HG03039 (cell line): ENCODE measurements at regions not wholly inside any gene's neighbourhood (a gene's known extent, or its start where the extent isn't known, plus 50 kb on each side); places are given as distances from the start of the nearest gene placed in this dataset.

Experiments used
- ATAC-seq: cut with Tn5 transposase; IDR thresholded peaks from one replicate; pipeline ENCODE4 v1.9.1; 2021; ENCODE audit warnings: mild to moderate bottlenecking, moderate library complexity; ENCODE audit not compliant: unreplicated experiment

DNA sequence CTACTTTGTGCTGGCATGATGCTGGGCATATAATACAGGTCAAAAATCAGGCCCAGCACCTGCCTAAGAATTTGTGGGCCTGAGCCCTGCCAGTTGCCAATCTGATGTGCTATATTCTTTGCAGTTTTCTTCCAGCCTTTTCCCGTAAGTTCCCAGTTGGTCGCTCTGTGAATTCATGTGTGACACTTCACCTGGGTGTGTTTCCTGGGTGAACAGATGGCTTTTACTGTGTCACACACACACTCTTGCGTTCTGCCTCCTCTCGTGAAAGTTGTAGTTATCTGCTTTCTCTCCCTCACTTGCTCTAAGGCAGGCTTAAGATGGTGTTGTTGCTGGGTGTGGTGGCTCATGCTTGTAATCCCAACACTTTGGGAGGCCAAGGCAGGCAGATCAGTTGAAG, 153.5 kb upstream of the DMRT1 start:
- no peak for ATAC-seq

DNA sequence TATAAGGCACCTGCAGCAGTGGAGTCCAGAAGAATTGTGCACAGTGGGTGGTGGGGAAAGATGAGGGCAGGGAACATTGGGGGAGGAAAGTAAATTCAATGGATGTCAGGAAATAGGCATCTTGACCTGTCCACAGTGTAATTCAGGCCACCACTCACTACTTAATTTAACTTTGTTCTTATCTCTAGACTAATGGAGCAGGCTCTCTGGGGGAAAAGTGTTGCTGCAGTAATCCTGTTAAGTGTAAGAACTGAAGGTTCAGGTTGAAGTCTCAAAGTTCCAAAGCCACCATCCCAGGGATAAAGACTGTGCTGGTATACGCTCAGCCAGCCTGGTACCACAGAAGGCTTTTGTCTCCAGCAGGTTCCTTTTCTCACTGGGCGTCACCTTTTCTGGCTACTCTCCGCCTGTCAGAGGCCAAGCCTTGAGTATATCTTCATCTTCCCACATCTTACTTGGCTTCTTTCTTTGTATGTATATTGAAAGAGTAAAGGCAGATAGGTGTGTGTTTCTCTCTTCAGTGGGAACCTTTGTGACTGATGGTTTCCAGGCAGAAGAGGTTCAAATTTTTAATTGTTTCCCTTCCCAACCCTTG, 150.9 kb upstream of the DMRT1 start:
- ATAC-seq: no peak

DNA sequence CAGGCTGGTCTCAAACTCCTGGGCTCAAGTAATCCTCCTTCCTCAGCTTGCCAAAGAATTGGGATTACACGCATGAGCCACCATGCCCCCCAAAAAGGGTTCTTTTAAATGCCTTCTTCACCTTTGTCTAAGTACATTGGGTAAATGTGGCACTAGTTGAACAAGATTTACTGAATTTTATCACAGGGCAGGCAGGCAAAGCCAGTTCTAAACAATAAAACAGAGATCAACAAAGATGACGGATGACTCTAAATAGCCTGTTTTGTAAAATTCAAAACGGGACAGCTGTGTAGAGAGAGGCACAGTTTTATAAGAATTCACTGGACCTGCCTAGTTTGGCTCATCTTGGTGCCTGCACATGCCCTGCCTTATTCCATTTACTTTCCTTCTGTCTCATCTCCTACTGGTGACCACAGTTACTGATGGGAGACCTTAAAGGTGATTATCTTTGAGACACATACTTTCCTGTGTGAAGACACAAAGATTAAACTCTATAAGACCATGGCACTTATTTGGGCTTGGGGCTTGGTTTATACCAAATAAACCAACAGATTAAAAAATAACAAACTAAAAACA, 149.6 kb upstream of the DMRT1 start:
- no peak for ATAC-seq

DNA sequence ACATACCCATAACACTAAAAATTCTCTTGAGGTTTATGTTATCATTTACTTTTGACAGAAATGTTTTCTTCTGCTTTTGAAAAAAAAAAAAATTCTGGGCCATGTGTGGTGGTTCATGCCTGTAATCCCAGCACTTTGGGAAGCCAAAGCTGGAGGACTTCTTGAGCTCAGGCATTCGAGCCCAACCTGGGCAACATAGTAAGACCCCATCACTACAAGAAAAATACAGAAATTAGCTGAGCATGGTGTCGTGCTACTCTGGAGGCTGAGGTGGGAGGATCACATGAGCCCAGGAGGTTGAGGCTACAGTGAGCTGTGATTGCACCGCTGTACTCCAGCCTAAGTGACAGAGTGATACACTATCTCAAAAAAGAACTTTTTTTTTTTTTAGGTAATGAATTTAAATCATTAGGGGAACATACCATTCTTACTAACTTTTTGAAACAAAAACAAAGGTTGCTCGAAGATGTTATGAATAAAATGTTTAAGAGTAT, 148.8 kb upstream of the DMRT1 start:
- no peak for ATAC-seq

DNA sequence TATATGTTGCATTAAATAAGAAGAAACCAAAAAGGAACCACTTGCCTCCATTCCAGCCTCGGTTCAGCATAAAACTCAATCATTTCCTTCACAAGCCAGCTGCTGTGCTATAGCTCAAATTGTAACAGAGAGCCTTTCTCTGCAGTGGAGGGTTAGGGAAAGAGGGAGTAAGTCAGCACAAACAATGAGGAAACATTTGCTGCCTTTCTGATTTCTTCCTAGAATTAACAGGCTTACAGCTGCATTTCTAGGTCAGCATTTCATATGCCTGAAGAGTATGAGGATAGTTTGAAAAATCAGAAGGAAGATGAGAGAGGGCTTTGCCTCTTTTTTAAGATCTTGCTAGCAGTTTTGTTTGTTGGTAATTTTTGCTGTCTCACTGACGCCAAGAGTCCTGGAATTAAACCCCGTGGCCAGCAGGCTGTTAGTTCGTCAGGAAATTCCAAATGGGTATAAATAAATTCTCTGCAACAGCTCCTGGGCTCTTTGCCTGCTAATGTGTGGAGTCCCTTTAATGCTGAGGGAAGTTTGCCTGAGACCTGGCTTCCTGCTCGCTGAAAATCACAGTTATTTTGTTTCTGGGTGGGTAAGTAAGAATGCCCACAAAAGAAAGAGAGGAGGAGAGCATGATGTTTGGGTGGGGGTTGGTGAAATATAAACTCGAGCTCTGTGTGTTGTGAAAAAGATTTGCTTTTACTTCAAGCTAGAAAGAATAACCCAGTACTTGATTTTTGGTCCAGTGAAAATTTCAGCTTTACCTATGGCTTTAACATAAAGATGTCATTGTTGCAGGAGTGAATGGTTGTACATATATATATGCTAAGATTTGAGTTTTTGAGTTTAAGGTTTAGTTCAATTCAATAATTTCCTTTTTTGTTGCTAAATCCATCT, 148.1 kb upstream of the DMRT1 start:
- no peak for ATAC-seq

DNA sequence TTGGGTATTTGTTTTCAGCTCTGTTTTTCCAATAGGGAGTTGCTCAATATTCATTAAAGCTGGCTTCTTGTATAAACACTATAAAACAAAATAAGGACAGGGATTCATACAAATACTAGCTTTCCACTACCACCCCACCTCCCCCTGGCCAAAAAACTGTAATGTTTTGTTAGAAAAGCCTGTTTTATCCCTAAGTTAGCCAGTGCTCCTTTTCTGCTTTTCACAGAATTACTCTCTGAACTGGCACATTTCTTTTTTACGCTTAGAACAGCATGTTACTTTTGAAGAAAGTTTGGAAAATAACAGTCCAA, 147.4 kb upstream of the DMRT1 start:
- ATAC-seq: no peak

DNA sequence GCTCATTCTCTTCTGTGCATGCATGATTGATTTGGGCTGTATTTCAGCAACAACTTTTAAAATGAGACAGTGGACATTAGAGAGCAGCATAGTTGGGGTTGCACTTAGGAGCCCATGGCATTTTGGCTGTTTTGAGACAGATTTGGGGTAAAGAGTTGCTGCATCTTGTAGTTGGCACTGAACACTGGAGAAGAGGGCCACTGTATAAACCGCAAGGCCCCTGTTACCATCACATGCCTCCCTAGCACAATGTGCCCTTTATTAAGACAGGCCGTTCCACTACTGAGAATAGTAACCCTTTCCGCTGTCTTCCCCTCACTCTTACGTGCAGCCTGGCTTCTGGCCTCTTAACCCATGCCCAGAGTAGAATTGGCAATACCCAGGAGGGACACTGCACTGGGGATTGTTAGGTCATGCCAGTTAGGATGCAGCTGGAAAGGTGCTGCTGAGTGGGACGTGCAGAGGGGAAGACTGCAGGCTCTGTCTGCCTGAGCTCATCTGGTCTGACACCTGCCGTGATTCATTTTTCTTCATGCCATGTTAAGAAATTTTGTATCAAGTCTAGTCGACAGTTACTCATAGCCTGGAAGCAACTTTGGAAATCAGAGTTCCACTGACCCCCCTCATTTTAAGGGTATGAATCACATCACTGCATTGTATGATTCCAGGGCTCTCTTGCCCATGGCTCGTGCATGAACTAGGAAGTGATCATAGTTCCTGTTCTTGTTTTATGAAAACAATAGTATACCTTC, 146.9 kb upstream of the DMRT1 start:
- ATAC-seq: no peak

DNA sequence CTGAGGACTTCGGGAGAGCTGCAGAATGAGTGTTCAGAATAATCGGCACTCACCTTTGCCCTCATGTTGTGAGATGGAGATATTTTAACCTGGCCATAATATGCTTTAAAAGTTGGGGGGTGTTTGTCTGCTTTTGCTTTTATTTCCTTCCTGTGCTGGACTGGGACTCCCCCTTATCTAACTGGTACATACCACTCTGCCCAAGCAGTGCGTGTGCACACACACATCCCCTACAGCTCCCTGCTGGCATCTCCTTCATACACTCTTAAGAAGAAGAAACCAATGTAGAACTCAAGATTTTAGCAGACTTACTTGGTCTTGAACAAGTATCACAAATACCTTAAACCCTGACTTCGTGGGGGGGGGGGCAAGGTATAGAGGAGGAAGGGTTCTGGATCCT, 146.2 kb upstream of the DMRT1 start:
- no peak for ATAC-seq

DNA sequence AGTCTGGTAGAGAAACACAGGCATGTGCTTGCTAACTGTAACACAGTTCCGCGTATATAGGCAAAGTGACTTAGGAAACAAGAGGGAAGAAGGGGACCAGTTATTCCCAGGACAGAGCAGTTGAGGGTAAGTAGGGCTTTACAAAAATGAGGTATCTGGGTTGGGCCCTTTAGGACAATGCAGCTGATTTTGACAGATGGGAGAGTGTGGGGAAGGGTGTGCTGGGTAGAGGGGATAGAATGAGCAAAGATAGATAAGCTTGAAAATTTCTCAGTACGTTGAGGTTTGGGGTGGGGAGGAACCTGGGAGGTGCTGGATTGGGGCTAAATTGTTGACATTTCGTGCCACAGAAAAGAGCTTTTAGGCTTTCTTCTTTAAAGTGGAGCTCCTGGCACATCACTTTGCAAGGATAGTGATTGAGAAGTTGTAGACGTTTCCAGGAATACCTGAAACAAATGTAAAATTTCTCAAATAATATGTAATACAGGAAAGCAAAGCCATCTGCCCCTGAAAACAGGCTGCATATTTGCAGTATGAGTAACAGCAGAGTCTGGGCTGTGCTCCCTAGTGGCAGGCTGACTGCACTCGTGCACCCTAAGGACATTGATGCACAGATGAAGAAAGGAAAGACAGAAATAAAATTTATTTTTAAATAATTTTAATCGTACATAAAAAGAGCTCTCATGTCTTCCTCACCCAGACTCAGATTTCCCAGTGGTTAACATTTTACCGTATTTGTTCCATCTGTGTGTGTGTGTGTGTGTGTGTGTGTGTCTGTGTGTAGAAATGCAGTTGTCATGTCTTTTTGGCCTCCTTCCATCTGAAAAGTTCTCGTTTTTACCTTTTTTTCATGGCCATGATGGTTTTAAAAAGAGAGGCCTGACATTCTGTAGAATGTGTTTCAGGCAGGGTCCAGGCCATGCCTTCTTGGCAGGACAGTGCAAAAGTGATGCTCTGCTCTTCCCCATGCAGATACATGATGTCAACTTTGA, 144.9 kb upstream of the DMRT1 start:
- no peak for ATAC-seq

DNA sequence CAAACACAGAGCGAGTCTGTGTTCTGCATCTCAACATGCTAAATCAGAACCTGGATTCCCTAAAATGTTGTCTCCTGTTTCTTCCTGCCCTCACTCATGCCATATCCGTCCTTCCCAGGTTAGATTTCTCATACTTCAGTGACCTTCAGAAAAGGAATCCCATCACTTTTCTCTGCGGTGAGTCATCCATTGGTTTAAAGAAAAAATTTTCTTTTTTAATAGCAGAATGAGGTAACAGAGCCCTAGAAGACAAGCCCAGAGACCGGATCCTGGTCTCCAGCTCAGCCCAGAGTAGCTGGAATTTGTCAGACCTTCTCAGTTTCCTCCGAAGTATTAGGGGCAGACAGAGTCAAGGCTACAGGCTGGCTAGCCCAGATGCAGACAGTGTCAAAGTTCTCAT, 143.2 kb upstream of the DMRT1 start:
- no peak for ATAC-seq

DNA sequence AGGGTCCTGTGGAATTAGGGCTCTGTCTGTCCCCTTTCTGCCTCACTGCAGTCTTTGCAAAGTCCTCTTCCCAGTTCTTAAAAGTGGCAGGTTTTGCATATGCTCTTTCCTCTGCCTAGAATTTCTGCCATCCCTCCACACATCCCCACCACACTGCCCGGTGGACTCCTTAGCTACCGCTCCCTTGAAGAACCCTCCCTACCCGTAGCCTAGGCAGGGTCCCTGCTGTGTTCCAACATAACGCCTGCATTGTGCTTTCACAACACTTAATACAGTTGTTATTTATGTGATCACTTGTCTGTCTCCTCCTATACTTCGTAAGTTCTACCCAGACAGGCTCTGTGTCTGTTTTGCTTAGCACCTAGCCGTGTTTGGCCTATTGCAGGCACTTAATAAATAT, 142.5 kb upstream of the DMRT1 start:
- ATAC-seq: no peak

DNA sequence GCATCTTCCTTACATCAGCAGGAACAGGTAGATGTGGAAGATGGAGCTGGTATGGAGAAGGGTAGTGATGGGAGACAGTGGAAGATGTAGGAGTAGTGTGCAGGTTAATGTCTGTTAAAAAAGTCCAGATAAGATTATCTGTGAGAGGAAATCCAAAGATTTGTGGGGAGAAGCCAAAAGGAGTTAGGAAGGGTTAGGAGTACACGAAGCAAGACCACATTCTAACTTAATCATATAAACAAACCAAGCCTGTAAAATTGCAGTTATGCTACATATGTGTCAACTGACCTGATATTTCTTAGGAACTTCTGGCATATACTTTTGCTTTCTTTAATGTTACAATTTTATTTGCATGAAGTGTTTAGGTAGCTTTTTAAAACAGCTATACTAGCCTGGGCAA, 142.1 kb upstream of the DMRT1 start:
- no peak for ATAC-seq

DNA sequence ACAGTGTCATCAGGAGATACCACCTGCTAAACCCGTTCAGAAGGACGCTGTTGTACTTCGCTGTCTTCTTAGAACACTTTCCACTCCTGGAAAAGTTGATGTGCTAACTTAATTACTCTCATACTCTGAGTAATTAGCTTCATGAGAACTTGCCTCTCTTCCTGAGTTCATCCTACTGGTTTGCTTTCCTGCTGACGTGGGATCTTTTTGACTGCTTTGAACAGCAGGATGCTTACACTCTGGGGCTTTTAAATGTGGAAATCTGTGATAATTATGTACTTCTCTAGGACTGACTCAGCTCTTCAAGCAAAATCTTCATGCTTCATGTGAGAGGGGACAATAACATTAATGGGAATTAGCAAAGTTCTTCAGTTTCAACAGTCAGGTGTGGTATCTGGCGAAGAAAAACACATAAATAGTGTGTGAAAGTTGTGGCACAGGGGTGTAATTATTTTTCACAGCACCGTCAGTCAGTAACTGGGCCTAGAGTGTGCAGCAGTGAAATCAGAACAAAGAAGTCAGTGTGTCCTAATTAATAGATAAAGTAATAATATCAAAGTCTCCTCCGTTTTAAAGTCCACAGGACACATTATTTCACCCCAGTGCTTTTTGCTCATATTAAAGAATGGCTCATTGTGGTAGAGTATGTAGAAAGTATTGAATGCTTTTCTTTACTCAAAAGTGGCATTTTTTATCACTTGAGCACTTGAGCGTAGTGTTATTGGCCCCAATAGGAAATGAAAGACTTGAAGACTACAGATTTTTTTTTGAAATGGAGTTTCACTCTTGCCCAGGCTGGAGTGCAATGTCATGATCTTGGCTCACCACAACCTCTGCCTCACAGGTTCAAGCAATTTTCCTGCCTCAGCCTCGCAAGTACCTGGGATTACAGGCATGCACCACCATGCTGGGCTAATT, 140.9 kb upstream of the DMRT1 start:
- ATAC-seq: no peak

DNA sequence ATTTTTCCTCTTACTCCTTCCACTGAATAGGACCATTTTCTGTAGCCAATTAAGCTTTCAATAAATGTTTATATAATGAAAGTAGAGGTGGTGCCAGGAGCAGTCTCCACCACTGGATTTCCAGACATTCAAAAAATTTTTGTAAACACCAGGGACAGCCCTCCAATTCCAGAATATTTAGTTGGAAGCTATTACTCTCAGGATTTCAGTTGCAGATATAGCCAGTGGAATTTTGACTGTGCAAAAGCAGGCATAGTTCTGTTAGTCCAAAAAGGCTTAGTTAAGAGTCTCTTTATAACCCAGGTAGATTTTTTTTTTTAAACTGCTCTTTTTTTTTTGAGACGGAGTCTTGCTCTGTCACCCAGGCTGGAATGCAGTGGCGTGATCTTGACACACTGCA, 138.1 kb upstream of the DMRT1 start:
- ATAC-seq: no peak

DNA sequence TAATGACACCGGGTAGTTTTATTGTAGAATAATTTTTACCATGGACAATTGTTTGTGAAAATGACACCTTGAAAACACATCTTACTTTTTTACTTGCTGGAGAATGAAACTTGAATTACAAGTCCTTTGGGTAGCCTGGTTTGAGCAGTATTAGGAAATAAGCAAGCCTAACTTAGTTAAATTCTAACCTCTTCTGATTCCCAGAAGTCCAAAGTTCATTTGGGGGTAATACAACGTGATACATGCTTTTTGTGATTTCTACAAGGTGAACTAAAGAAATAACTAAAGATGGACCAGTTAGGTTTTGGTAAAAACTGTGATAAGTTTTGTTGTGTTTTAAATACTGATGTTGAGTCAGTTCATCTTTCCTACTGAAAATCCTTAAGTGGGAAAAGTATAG, 135.4 kb upstream of the DMRT1 start:
- no peak for ATAC-seq

DNA sequence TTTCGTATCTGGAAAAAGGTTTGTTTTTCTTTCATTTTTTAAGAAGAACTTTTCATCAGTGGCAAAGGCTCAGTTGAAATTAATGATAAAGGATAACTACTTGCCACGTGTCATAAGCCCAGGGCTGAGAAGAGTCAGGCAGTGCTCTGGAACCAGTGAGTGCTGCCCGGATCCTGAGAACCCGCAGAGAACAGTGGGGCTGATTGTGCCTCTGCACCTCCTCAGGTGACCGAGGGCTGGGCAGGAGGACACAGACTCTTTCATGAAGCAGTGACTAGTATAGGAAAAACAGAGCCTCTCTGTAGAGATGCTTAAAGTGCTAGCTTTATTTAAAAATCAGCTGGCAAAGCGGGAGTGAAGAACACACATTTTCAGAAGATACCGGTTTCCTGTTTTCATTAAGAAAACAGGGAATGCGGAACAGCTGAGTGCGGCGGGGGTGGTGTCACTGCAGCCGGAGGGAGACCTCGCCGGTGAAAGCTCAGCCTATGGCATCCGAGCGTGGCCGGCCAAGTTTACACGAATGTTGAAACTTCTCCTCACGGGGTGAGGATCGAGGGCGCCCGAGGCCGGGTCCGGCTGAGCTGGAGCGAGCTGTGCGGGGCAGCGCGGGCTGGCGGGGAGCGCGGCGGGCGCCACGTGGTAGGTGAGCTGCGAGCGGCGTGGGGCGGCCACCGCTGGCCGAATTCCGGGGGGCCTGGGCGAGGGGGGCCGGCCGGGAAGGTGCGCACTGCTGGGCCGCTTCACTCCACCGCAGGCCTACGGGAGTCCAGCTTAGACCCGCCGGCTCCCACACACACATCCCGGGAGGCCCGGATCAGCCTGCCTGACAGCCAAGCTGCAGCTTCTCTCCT, 134.7 kb upstream of the DMRT1 start:
- ATAC-seq: no peak

DNA sequence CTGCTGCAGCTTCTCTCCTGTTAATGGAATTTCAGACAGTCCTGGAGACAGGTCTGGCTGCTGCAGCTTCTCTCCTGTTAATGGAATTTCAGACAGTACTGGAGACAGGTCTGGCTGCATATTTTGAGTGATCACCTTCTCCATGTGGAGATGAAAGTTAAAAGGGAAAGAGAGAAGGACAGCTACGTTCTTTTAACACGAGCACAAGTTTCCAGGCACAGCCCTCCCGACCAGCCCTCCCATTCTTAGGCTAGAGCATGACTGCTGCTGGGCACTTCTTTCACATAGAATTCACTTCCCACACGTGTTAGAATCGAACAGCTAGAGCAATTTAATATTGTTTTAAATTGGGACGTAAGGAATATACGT, 133.3 kb upstream of the DMRT1 start:
- ATAC-seq: no peak
